ENCODE measurements at regions not wholly inside any gene's neighbourhood (a gene's known extent, or its start where the extent isn't known, plus 50 kb on each side); places are given as distances from the start of the nearest gene placed in this dataset.

DNA sequence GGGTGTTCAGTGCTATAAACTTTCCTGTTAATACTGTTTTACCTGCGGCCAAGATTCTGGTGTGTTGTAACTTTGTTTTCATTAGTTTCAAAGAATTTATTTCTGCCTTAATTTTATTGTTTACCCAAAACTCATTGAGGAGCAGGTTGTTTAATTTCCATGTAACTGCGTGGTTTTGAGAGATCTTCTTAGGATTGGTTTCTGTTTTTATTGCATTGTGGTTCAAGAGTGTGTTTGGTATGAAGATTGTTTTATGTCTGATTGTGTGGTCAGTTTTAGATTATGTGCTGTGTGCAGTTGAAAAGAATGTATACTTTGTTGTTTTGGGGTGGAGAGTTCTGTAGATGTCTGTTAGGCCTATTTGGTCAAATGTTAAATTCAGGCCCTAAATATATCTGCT, 133.5 kb upstream of the GALNT15 start:
- TF ChIP-seq BHLHE40 (IDR thresholded peaks at IDR 0.05; ENCODE audit: low read depth, low read length) (no peak), CTCF (conservative IDR thresholded peaks at IDR 0.05; ENCODE audit: low read depth, low read length) (no peak), SMC3 (IDR thresholded peaks at IDR 0.05; ENCODE audit: low read depth, low read length) (no peak), RCOR1 (IDR thresholded peaks at IDR 0.05; ENCODE audit: insufficient replicate concordance, low read length) (no peak), RAD21 (IDR thresholded peaks at IDR 0.05; ENCODE audit: low read length) (no peak), FOS (IDR thresholded peaks at IDR 0.05; ENCODE audit: low read depth, low read length) (no peak), POLR2A (IDR thresholded peaks at IDR 0.05; ENCODE audit: low read depth, low read length) (no peak), MAFK (IDR thresholded peaks at IDR 0.05; ENCODE audit: low read depth, low read length) (no peak), RFX5 (IDR thresholded peaks at IDR 0.05; ENCODE audit: low read depth, low read length) (no peak), NFE2L2 (IDR thresholded peaks at IDR 0.05; ENCODE audit: low read depth, low read length) (no peak), MAZ (IDR thresholded peaks at IDR 0.05; ENCODE audit: borderline replicate concordance, low read depth, low read length) (no peak), USF2 (IDR thresholded peaks at IDR 0.05; ENCODE audit: low read depth, low read length) (no peak), MXI1 (IDR thresholded peaks at IDR 0.05; ENCODE audit: borderline replicate concordance, low read depth, low read length) (no peak)
- TF ChIP-seq, protein P1, sequence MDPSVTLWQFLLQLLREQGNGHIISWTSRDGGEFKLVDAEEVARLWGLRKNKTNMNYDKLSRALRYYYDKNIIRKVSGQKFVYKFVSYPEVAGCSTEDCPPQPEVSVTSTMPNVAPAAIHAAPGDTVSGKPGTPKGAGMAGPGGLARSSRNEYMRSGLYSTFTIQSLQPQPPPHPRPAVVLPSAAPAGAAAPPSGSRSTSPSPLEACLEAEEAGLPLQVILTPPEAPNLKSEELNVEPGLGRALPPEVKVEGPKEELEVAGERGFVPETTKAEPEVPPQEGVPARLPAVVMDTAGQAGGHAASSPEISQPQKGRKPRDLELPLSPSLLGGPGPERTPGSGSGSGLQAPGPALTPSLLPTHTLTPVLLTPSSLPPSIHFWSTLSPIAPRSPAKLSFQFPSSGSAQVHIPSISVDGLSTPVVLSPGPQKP (IDR thresholded peaks at IDR 0.05; ENCODE audit: borderline replicate concordance, low read depth, low read length) = no peak

Measured in IMR-90 (cell line).